ENCODE measurements at regions not wholly inside any gene's neighbourhood (a gene's known extent, or its start where the extent isn't known, plus 50 kb on each side); places are given as distances from the start of the nearest gene placed in this dataset.
"Not testable (repeated sequence)": the region's sequence is repeated elsewhere in the genome, so short reads cannot be mapped to it uniquely, and the experiment has no call there.

GRCh38 chr4:31189938-31190337, 469.8 kb downstream of the PCDH7 start:
- no peaks in the 10 kb centered on the region for H3K27me3 Mint-ChIP-seq
- H3K27ac Mint-ChIP-seq: no peak overlapping the region
- peaks cover 5% of the 10 kb centered on the region for H3K9me3 Mint-ChIP-seq
- no peaks in the 10 kb centered on the region for H3K36me3 Mint-ChIP-seq
- H3K4me1 Mint-ChIP-seq (ENCODE audit: unreplicated experiment): peaks cover 10% of the 10 kb centered on the region
- no peak for TF ChIP-seq CTCF (conservative IDR thresholded peaks at IDR 0.05)
- no peak overlapping the region for H3K4me3 Mint-ChIP-seq
- DNase-seq (ENCODE audit: extremely low spot score, unreplicated experiment): no peak

GRCh38 chr4:31190671-31191070, 470.5 kb downstream of the PCDH7 start:
- no peak overlapping the region for H3K4me3 Mint-ChIP-seq
- DNase-seq (ENCODE audit: extremely low spot score, unreplicated experiment): no peak
- H3K9me3 Mint-ChIP-seq: peaks cover 5% of the 10 kb centered on the region
- H3K4me1 Mint-ChIP-seq (ENCODE audit: unreplicated experiment): peaks cover 10% of the 10 kb centered on the region
- H3K27ac Mint-ChIP-seq: no peak overlapping the region
- no peak for TF ChIP-seq CTCF (conservative IDR thresholded peaks at IDR 0.05)
- no peaks in the 10 kb centered on the region for H3K36me3 Mint-ChIP-seq
- H3K27me3 Mint-ChIP-seq: no peaks in the 10 kb centered on the region

GRCh38 chr4:31192341-31192740, 472.2 kb downstream of the PCDH7 start:
- H3K27me3 Mint-ChIP-seq: no peaks in the 10 kb centered on the region
- no peak overlapping the region for H3K27ac Mint-ChIP-seq
- DNase-seq (ENCODE audit: extremely low spot score, unreplicated experiment): no peak
- H3K9me3 Mint-ChIP-seq: peaks cover 5% of the 10 kb centered on the region
- no peaks in the 10 kb centered on the region for H3K36me3 Mint-ChIP-seq
- H3K4me1 Mint-ChIP-seq (ENCODE audit: unreplicated experiment): peaks cover 10% of the 10 kb centered on the region
- no peak for TF ChIP-seq CTCF (conservative IDR thresholded peaks at IDR 0.05)
- no peak overlapping the region for H3K4me3 Mint-ChIP-seq

- no peak for DNase-seq (ENCODE audit: extremely low spot score, unreplicated experiment)
- TF ChIP-seq CTCF (conservative IDR thresholded peaks at IDR 0.05): no peak
- H3K4me1 Mint-ChIP-seq (ENCODE audit: unreplicated experiment): peaks cover 10% of the 10 kb centered on the region
- H3K9me3 Mint-ChIP-seq: peaks cover 5% of the 10 kb centered on the region
- H3K36me3 Mint-ChIP-seq: no peaks in the 10 kb centered on the region
- H3K4me3 Mint-ChIP-seq: no peak overlapping the region
- H3K27me3 Mint-ChIP-seq: no peaks in the 10 kb centered on the region
- H3K27ac Mint-ChIP-seq: no peak overlapping the region
These were observed 473.4 kb downstream of the PCDH7 start for GRCh38 chr4:31193521-31193920.

GRCh38 chr4:31194823-31195222, 474.7 kb downstream of the PCDH7 start:
- Mint-ChIP-seq H3K27me3 (no peaks in the 10 kb centered on the region), H3K36me3 (peaks cover under 1% of the 10 kb centered on the region), H3K27ac (no peak overlapping the region), H3K9me3 (peaks cover 6% of the 10 kb centered on the region), H3K4me3 (no peak overlapping the region), H3K4me1 (ENCODE audit: unreplicated experiment) (peaks cover 10% of the 10 kb centered on the region)
- TF ChIP-seq CTCF (conservative IDR thresholded peaks at IDR 0.05): no peak
- no peak for DNase-seq (ENCODE audit: extremely low spot score, unreplicated experiment)

GRCh38 chr4:31199644-31200043, 479.5 kb downstream of the PCDH7 start:
- no peaks in the 10 kb centered on the region for H3K27me3 Mint-ChIP-seq
- TF ChIP-seq CTCF (conservative IDR thresholded peaks at IDR 0.05): no peak
- peaks cover 13% of the 10 kb centered on the region for H3K9me3 Mint-ChIP-seq
- DNase-seq (ENCODE audit: extremely low spot score, unreplicated experiment): no peak
- H3K4me1 Mint-ChIP-seq (ENCODE audit: unreplicated experiment): no peaks in the 10 kb centered on the region
- H3K36me3 Mint-ChIP-seq: peaks cover 3% of the 10 kb centered on the region
- no peak overlapping the region for H3K27ac Mint-ChIP-seq
- no peak overlapping the region for H3K4me3 Mint-ChIP-seq

- H3K9me3 Mint-ChIP-seq: peaks cover 13% of the 10 kb centered on the region
- H3K4me1 Mint-ChIP-seq (ENCODE audit: unreplicated experiment); H3K27ac Mint-ChIP-seq; DNase-seq (ENCODE audit: extremely low spot score, unreplicated experiment); H3K27me3 Mint-ChIP-seq; H3K4me3 Mint-ChIP-seq; H3K36me3 Mint-ChIP-seq: not testable (repeated sequence)
These were observed 481.9 kb downstream of the PCDH7 start for GRCh38 chr4:31202054-31202453.

All from type B pancreatic cell (in vitro differentiated cells).